ENCODE measurements at regions not wholly inside any gene's neighbourhood (a gene's known extent, or its start where the extent isn't known, plus 50 kb on each side); places are given as distances from the start of the nearest gene placed in this dataset.

DNA sequence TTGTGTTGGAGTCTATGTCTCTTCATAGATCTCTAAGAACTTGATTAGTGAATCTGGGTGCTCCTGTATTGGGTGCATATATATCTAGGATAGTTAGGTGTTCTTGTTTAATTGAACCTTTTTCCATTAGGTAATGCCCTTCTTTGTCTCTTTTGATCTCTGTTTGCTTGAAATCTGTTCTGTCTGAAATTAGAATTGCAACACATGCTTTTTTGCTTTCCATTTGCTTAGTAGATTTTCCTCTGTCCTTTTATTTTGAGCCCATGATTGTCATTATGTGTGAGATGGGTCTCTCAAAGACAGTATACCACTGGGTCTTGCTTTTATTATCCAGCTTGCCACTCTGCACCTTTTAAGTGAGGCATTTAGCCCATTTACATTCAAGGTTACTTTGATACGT lies 79.1 kb upstream of the APOOL start:
- DNase-seq (ENCODE audit: low read depth), result no peak
- TF ChIP-seq, protein P1, sequence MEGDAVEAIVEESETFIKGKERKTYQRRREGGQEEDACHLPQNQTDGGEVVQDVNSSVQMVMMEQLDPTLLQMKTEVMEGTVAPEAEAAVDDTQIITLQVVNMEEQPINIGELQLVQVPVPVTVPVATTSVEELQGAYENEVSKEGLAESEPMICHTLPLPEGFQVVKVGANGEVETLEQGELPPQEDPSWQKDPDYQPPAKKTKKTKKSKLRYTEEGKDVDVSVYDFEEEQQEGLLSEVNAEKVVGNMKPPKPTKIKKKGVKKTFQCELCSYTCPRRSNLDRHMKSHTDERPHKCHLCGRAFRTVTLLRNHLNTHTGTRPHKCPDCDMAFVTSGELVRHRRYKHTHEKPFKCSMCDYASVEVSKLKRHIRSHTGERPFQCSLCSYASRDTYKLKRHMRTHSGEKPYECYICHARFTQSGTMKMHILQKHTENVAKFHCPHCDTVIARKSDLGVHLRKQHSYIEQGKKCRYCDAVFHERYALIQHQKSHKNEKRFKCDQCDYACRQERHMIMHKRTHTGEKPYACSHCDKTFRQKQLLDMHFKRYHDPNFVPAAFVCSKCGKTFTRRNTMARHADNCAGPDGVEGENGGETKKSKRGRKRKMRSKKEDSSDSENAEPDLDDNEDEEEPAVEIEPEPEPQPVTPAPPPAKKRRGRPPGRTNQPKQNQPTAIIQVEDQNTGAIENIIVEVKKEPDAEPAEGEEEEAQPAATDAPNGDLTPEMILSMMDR (conservative IDR thresholded peaks at IDR 0.05; ENCODE audit: low read depth, low read length), result no peak
- no peak overlapping the region for H3K4me3 ChIP-seq (ENCODE audit: low read length)

DNA sequence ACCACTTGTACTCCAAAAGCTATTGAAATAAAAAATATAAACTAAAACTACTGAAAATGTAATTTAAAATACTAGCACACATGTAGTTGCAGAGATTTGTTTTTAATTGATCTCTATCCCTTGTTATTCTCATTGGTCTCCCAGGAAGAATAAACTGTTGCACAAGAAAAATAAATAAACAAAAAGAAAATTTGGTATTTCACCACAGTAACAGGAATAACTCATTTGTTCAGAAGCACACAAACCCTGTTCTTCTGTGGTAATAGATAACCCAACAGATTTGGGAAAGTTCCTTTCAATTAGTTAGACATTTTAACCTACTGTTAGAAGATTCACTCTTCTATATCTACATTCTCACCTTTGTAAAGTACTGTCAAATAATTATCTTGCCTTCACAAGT lies 70.9 kb upstream of the APOOL start:
- TF ChIP-seq, protein P1 (conservative IDR thresholded peaks at IDR 0.05; ENCODE audit: low read depth, low read length), result no peak
- DNase-seq (ENCODE audit: low read depth), result no peak
- no peak overlapping the region for H3K4me3 ChIP-seq (ENCODE audit: low read length)

DNA sequence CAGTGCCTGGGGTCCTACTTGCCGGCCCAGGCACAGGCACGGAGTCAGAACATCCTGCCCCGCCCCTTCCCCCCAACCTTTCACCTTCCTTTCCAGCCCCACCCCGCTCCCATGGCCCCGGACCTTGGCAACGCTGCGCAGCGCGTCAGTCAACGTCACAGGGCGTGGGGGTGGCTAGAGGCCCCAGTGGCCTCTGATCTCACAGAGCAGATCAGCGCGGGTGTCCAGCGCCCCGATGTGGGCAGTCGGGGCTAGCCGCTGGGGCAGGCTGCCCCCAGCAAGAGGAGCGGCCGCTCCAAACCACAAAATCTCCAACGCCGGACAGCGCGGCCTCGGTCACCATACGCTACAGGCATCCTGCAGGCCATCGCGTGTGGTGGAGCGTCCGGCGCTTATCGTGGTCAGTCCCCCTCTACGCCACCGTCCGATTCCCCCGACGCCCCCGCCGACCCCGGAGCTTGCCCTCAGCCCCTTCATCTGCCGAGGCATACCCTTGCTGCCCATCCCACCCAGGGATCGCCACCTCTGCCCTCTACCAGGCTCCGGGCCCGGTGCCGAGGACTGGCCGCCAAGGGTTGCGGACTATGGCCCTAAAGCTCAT lies 69.6 kb upstream of the APOOL start:
- DNase-seq (ENCODE audit: low read depth), result no peak
- TF ChIP-seq, protein P1 (conservative IDR thresholded peaks at IDR 0.05; ENCODE audit: low read depth, low read length), result no peak
- no peak overlapping the region for H3K4me3 ChIP-seq (ENCODE audit: low read length)
